Keratinocyte (primary cell): ENCODE measurements at regions not wholly inside any gene's neighbourhood (a gene's known extent, or its start where the extent isn't known, plus 50 kb on each side); places are given as distances from the start of the nearest gene placed in this dataset.

Experiments
- CTCF ChIP-seq, 3 experiments: IDR thresholded peaks in 1 of 3; conservative IDR thresholded peaks in 1 of 3; optimal IDR thresholded peaks in 1 of 3; 2 replicates in 2 of 3; 3 replicates in 1 of 3; pipeline versions ENCODE3 to v1.5.1; 2011; ENCODE audit warnings: low read length in 3 of 3, mild to moderate bottlenecking in 3 of 3, moderate library complexity in 2 of 3, control low read depth in 1 of 3, inconsistent platforms in 1 of 3; ENCODE audit not compliant: insufficient read depth in 2 of 3; ENCODE audit errors: extremely low read depth in 1 of 3
- EZH2 ChIP-seq: IDR thresholded peaks from one replicate; pipeline ENCODE4 v1.6.1; 2012; ENCODE audit warnings: inconsistent platforms, mild to moderate bottlenecking, low read length, moderate library complexity

DNA sequence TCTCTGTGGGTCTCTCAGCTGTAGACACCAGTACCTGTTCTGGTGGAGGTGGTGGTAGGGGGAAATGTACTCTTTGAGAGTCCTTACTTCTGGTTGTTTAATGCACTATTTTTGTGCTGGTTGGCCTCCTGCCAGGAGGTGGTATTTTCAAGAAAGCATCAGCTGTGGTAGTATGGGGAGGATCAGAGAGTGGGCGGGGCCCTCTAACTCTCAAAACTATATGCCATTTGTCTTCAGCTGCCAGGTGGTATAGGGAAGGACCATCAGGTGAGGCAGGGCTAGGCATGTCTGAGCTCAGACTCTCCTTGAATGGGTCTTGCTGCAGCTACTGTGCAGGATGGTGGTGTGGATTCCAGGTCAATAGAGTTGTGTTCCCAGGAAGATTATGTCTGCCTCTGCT is 1100.8 kb downstream of the CNTNAP5 start:
- no peak for TF ChIP-seq CTCF (optimal IDR thresholded peaks at IDR 0.05 in 1 of 3, IDR thresholded peaks at IDR 0.05 in 1 of 3, conservative IDR thresholded peaks at IDR 0.05 in 1 of 3; ENCODE audit: extremely low read depth in 1 of 3, insufficient read depth in 2 of 3, low read length in 3 of 3)
- TF ChIP-seq EZH2, result no peak
